MCF 10A (cell line): ENCODE measurements at regions not wholly inside any gene's neighbourhood (a gene's known extent, or its start where the extent isn't known, plus 50 kb on each side); places are given as distances from the start of the nearest gene placed in this dataset.

Experiments
- BruUV-seq: library from RNA; stranded (reverse); fragments of 400-500 nt; replicated peaks from 2 replicates; lab custom pipeline; 2021; lab: Mats Ljungman, UMichigan
- CTCF ChIA-PET: fragments of 300-600 bp; sonication (Branson Sonifier 250); formaldehyde crosslinking; extraction: SDS; loops from one replicate; lab custom pipeline; 2021; ENCODE audit warnings: antibody characterized with exemption, inconsistent platforms; lab: Yijun Ruan, JAX
- POLR2A ChIA-PET: fragments of 300-600, 350-650 bp; sonication (Branson Sonifier 250); formaldehyde crosslinking; extraction: SDS; loops from one replicate; lab custom pipeline; 2020; ENCODE audit warnings: antibody characterized with exemption, inconsistent platforms; lab: Yijun Ruan, JAX
- DNase-seq: peaks from one replicate; pipeline ENCODE4 v3.0.0-alpha.2; 2018; ENCODE audit not compliant: unreplicated experiment
- H3K27ac Mint-ChIP-seq: one replicate; pipeline ENCODE4 v1.8.0; 2022; ENCODE audit warnings: mild to moderate bottlenecking, low read depth, mixed read lengths; ENCODE audit not compliant: unreplicated experiment
- H3K27me3 Mint-ChIP-seq: one replicate; pipeline ENCODE4 v1.8.0; 2022; ENCODE audit warnings: mixed read lengths; ENCODE audit not compliant: insufficient read depth, unreplicated experiment
- H3K36me3 Mint-ChIP-seq: one replicate; pipeline ENCODE4 v1.8.0; 2022; ENCODE audit warnings: mild to moderate bottlenecking, moderate library complexity, mixed read lengths; ENCODE audit not compliant: insufficient read depth, unreplicated experiment
- H3K4me1 Mint-ChIP-seq: one replicate; pipeline ENCODE4 v1.8.0; 2022; ENCODE audit warnings: mixed read lengths; ENCODE audit not compliant: insufficient read depth, unreplicated experiment
- H3K4me3 Mint-ChIP-seq: one replicate; pipeline ENCODE4 v1.8.0; 2022; ENCODE audit warnings: mild to moderate bottlenecking, moderate library complexity, mixed read lengths; ENCODE audit not compliant: unreplicated experiment
- H3K9me3 Mint-ChIP-seq: one replicate; pipeline ENCODE4 v1.8.0; 2022; ENCODE audit warnings: mixed read lengths; ENCODE audit not compliant: unreplicated experiment
- CTCF ChIP-seq: fragments of 200-600 bp; IDR thresholded peaks from one replicate; pipeline ENCODE4 v1.8.0; 2022; ENCODE audit warnings: antibody characterized with exemption, mild to moderate bottlenecking; ENCODE audit not compliant: unreplicated experiment
- intact Hi-C: fragments of 100-400 bp; cut with micrococcal nuclease; formaldehyde crosslinking; loops from 2 replicates; pipeline ENCODE4 v1.14.1; 2022

- BruUV-seq, result no TSS peak
- Mint-ChIP-seq H3K4me1 (no peaks in the 10 kb centered on the region), H3K36me3 (no peaks in the 10 kb centered on the region), H3K4me3 (no peak overlapping the region), H3K27ac (no peak overlapping the region), H3K9me3 (no peaks in the 10 kb centered on the region), H3K27me3 (peaks cover 8% of the 10 kb centered on the region)
- no peak for TF ChIP-seq CTCF
- intact Hi-C loops, result no loop called here
- CTCF ChIA-PET, result interaction anchor here (0.6 kb wide), 1 partner anchor 57 kb away, joined by 4 read pairs; no protein-coding TSS in a partner anchor
- POLR2A ChIA-PET, result no interaction called here
- DNase-seq, result no peak
These were observed 1423.3 kb upstream of the PCDH20 start for GRCh38 chr13:62838929-62839328.

GRCh38 chr13:62837895-62838294 is 1422.2 kb upstream of the PCDH20 start:
- DNase-seq, result peak; percentile 36
- intact Hi-C loops, result no loop called here

GRCh38 chr13:62829486-62829885 is 1413.8 kb upstream of the PCDH20 start:
- intact Hi-C loops, result no loop called here
- peaks cover 11% of the 10 kb centered on the region for H3K27me3 Mint-ChIP-seq
- no TSS peak for BruUV-seq
- no peaks in the 10 kb centered on the region for H3K9me3 Mint-ChIP-seq
- ChIA-PET POLR2A (no interaction called here), CTCF (no interaction called here)
- DNase-seq, result no peak
- H3K27ac Mint-ChIP-seq, result no peak overlapping the region
- H3K4me1 Mint-ChIP-seq, result no peaks in the 10 kb centered on the region
- H3K4me3 Mint-ChIP-seq, result no peak overlapping the region
- no peak for TF ChIP-seq CTCF
- H3K36me3 Mint-ChIP-seq, result no peaks in the 10 kb centered on the region

More at GRCh38 chr13:62837895-62838294, 1422.2 kb upstream of the PCDH20 start:
- Mint-ChIP-seq H3K27me3 (no peaks in the 10 kb centered on the region), H3K4me1 (no peaks in the 10 kb centered on the region), H3K9me3 (no peaks in the 10 kb centered on the region), H3K36me3 (no peaks in the 10 kb centered on the region), H3K4me3 (no peak overlapping the region), H3K27ac (no peak overlapping the region)
- CTCF ChIA-PET, result no interaction called here
- no peak for TF ChIP-seq CTCF
- POLR2A ChIA-PET, result interaction anchor here (1.2 kb wide), 1 partner anchor 14 kb away, joined by 3 read pairs; no protein-coding TSS in a partner anchor
- no TSS peak for BruUV-seq

- H3K4me1 Mint-ChIP-seq, result no peaks in the 10 kb centered on the region
- no peak for DNase-seq
- H3K36me3 Mint-ChIP-seq, result no peaks in the 10 kb centered on the region
- H3K27ac Mint-ChIP-seq, result no peak overlapping the region
- H3K9me3 Mint-ChIP-seq, result no peaks in the 10 kb centered on the region
- no peak for TF ChIP-seq CTCF
- no TSS peak for BruUV-seq
- ChIA-PET CTCF (interaction anchor here (0.5 kb wide), 1 partner anchor 13 kb away, joined by 3 read pairs; no protein-coding TSS in a partner anchor), POLR2A (no interaction called here)
- peaks cover 11% of the 10 kb centered on the region for H3K27me3 Mint-ChIP-seq
- no peak overlapping the region for H3K4me3 Mint-ChIP-seq
- intact Hi-C loops, result no loop called here
These were observed 1384.3 kb upstream of the PCDH20 start for GRCh38 chr13:62799931-62800436.
